Medulla oblongata (tissue), 1 donor: ENCODE measurements at regions not wholly inside any gene's neighbourhood (a gene's known extent, or its start where the extent isn't known, plus 50 kb on each side); places are given as distances from the start of the nearest gene placed in this dataset.
"Not testable (repeated sequence)": the region's sequence is repeated elsewhere in the genome, so short reads cannot be mapped to it uniquely, and the experiment has no call there.

Experiments used
- DNase-seq: peaks from one replicate; pipeline ENCODE4 v3.0.0-alpha.2; 2015; ENCODE audit errors: extremely low spot score

GRCh38 chr1:18561967-18562366 is 68.7 kb upstream of the PAX7 start:
- no peak for DNase-seq

GRCh38 chr1:18564676-18565075 is 66.0 kb upstream of the PAX7 start:
- no peak for DNase-seq

GRCh38 chr1:18565321-18565720 is 65.3 kb upstream of the PAX7 start:
- no peak for DNase-seq

- DNase-seq = no peak
Measured at GRCh38 chr1:18568489-18568888, 62.2 kb upstream of the PAX7 start.

- no peak for DNase-seq
Measured at GRCh38 chr1:18569251-18569650, 61.4 kb upstream of the PAX7 start.

- DNase-seq = no peak
Measured at GRCh38 chr1:18569811-18570545, 60.7 kb upstream of the PAX7 start.

GRCh38 chr1:18571275-18571674 is 59.4 kb upstream of the PAX7 start:
- DNase-seq = no peak

GRCh38 chr1:18572022-18572880 is 58.4 kb upstream of the PAX7 start:
- no peak for DNase-seq

GRCh38 chr1:18573170-18573569 is 57.5 kb upstream of the PAX7 start:
- DNase-seq = no peak

- no peak for DNase-seq
Measured at GRCh38 chr1:18574754-18575153, 55.9 kb upstream of the PAX7 start.

GRCh38 chr1:18575620-18576019 is 55.0 kb upstream of the PAX7 start:
- DNase-seq = no peak

GRCh38 chr1:18578271-18578670 is 52.4 kb upstream of the PAX7 start:
- DNase-seq = no peak

- not testable (repeated sequence) for DNase-seq
Measured at GRCh38 chr1:18579267-18579666, 51.4 kb upstream of the PAX7 start.

- DNase-seq = no peak
Measured at GRCh38 chr1:18580047-18580446, 50.6 kb upstream of the PAX7 start.

GRCh38 chr1:18580691-18581419 is 49.8 kb upstream of the PAX7 start:
- no peak for DNase-seq
